HUES48 (cell line): ENCODE measurements at regions not wholly inside any gene's neighbourhood (a gene's known extent, or its start where the extent isn't known, plus 50 kb on each side); places are given as distances from the start of the nearest gene placed in this dataset.
A peak's percentile ranks its signal among the peaks of the same experiment; 100 is the strongest.

Experiments used
- H3K27ac ChIP-seq: one replicate; pipeline ENCODE4 v1.7.0; 2013; ENCODE audit warnings: low read depth, low read length, inconsistent platforms
- H3K27me3 ChIP-seq: 2 replicates; pipeline ENCODE4 v1.6.1; 2013; ENCODE audit warnings: mild to moderate bottlenecking, low read length; ENCODE audit not compliant: control insufficient read depth, insufficient read depth
- H3K36me3 ChIP-seq: 2 replicates; pipeline ENCODE4 v1.6.1; 2013; ENCODE audit warnings: low read length; ENCODE audit not compliant: control insufficient read depth, insufficient read depth
- H3K4me1 ChIP-seq: 2 replicates; pipeline ENCODE4 v1.6.1; 2013; ENCODE audit warnings: mild to moderate bottlenecking, low read length; ENCODE audit not compliant: control insufficient read depth, insufficient read depth
- H3K4me3 ChIP-seq: 2 replicates; pipeline ENCODE4 v1.5.1; 2013; ENCODE audit warnings: mild to moderate bottlenecking, low read depth, low read length
- H3K9ac ChIP-seq: 2 replicates; pipeline ENCODE4 v1.6.1; 2013; ENCODE audit warnings: mild to moderate bottlenecking, low read depth, low read length, moderate library complexity
- H3K9me3 ChIP-seq: 2 replicates; pipeline ENCODE4 v1.6.1; 2013; ENCODE audit warnings: low read length; ENCODE audit not compliant: control insufficient read depth, insufficient read depth

DNA sequence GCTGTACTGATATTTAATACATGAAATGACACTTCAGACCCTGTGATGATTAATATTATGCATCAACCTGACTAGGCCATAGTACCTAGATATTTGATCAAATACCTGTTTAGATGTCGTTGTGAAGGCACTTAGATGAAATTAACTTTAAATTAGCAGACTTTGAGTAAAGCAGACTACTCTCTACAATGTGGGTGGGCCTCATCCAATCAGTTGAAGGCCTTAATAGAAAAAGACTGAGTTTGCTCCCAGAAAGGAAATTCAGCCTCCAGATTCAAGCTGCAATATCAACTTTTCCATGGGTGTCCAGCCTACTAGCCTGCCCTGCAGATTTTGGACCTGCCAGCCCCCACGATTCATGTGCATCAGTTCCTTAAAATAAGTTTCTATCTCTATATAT lies 68.6 kb upstream of the TMEM168 start:
- Histone ChIP-seq H3K4me3 (no peak overlapping the region), H3K9me3 (no peaks in the 10 kb centered on the region), H3K4me1 (no peaks in the 10 kb centered on the region), H3K9ac (no peak overlapping the region), H3K27me3 (no peaks in the 10 kb centered on the region), H3K36me3 (no peaks in the 10 kb centered on the region), H3K27ac (no peak overlapping the region)

DNA sequence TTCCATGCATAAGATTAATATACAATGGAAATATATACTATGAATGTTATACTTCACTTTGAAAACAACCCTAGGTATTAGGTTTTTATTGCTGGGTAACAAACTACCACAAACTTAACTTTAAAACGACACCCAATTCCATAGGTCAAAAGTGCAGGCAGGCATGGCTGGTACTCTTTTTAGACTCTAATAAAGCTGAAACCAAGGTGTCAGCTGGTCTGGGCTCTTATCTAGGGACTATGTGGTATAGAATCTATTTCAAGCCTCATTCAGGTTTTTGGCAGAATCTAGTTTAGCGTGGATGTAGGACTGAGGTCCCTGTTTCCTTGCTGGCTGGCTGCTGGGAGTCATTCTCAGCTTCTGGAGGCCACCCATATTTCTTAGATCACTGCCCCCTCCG lies 65.0 kb upstream of the TMEM168 start:
- Histone ChIP-seq H3K4me1 (0 out of 2 replicates have a peak, but pooled peaks cover 2% of the 10 kb centered on the region), H3K36me3 (no peaks in the 10 kb centered on the region), H3K4me3 (no peak overlapping the region), H3K9me3 (no peaks in the 10 kb centered on the region), H3K27me3 (no peaks in the 10 kb centered on the region), H3K27ac (no peak overlapping the region), H3K9ac (no peak overlapping the region)

- Histone ChIP-seq H3K9me3 (no peaks in the 10 kb centered on the region), H3K36me3 (no peaks in the 10 kb centered on the region), H3K27ac (no peak overlapping the region), H3K27me3 (no peaks in the 10 kb centered on the region), H3K9ac (no peak overlapping the region), H3K4me1 (0 out of 2 replicates have a peak, but pooled peaks cover 2% of the 10 kb centered on the region), H3K4me3 (no peak overlapping the region)
Measured at GRCh38 chr7:112854169-112854568, 64.0 kb upstream of the TMEM168 start.

DNA sequence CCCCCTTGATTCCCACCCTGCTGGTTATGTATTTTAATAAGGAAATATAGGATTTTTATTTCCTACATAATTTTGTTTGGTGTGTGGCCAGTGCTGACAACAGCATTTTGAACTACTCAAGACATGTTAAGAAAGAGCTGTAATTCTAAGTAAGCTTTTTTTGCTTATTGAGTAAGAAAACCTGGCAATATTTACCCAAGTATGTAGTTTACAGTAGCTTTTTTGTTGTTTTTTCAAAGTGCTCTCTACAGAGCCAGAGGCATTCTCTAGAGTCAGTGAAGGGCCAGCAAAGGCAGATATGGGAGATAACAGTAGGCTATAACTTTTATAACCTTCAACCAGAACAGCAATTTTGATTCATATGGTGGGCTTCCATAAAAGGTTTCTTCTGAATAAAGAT lies 63.2 kb upstream of the TMEM168 start:
- Histone ChIP-seq H3K4me1 (0 out of 2 replicates have a peak, but pooled peaks cover 2% of the 10 kb centered on the region), H3K4me3 (no peak overlapping the region), H3K27ac (no peak overlapping the region), H3K9me3 (no peaks in the 10 kb centered on the region), H3K27me3 (no peaks in the 10 kb centered on the region), H3K36me3 (no peaks in the 10 kb centered on the region), H3K9ac (no peak overlapping the region)

GRCh38 chr7:112843151-112843550 lies 53.0 kb upstream of the TMEM168 start:
- H3K27me3 ChIP-seq, result no peaks in the 10 kb centered on the region
- H3K4me3 ChIP-seq, result no peak overlapping the region
- no peak overlapping the region for H3K9ac ChIP-seq
- H3K4me1 ChIP-seq, result peaks cover 15% of the 10 kb centered on the region
- no peaks in the 10 kb centered on the region for H3K9me3 ChIP-seq
- no peaks in the 10 kb centered on the region for H3K36me3 ChIP-seq
- H3K27ac ChIP-seq, result peak overlapping the region; percentile 44
